ENCODE measurements at regions not wholly inside any gene's neighbourhood (a gene's known extent, or its start where the extent isn't known, plus 50 kb on each side); places are given as distances from the start of the nearest gene placed in this dataset.

DNA sequence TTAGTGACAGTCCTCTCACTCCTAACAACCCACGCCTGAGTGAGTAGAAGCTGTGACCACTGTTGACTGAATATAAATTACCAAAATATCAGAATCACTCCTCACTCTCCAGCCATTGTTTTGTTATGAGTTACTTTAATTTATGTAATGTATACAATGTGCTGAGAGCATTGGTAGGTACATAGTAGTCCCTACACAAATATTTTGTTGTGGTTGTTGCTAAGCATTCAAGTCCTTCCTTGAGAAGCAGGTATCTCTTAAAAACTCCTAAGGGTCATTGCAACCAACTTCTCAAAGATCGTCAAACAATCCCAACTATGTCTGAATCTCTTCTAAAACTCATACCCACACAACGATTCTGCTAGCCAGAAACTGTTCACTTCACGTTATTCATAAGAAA lies 476.8 kb upstream of the TNP1 start:
- no peak for DNase-seq (ENCODE audit: low read depth)

GRCh38 chr2:217335341-217335966 lies 475.6 kb upstream of the TNP1 start:
- DNase-seq (ENCODE audit: low read depth): no peak

- no peak for DNase-seq (ENCODE audit: low read depth)
These were observed 474.7 kb upstream of the TNP1 start for GRCh38 chr2:217334561-217334960.

- no peak for DNase-seq (ENCODE audit: low read depth)
These were observed 473.0 kb upstream of the TNP1 start for GRCh38 chr2:217332866-217333265.

DNA sequence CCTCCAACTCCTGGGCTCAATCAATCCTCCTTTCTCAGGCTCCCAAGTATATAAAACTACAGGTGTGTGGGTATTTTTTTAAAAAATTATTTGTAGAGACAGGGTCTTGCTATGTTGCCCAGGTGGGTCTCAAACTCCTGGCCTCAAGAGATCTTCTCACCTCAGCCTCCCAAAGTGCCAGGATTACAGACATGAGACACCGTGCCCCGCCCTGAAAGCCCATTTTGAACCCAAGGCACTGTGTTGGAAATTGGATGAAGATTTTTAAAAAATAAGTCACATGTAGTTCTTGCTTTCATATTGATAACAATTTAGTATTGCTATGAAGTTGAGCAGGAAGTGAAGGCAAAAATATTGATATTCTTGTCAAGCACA lies 472.5 kb upstream of the TNP1 start:
- no peak for DNase-seq (ENCODE audit: low read depth)

DNA sequence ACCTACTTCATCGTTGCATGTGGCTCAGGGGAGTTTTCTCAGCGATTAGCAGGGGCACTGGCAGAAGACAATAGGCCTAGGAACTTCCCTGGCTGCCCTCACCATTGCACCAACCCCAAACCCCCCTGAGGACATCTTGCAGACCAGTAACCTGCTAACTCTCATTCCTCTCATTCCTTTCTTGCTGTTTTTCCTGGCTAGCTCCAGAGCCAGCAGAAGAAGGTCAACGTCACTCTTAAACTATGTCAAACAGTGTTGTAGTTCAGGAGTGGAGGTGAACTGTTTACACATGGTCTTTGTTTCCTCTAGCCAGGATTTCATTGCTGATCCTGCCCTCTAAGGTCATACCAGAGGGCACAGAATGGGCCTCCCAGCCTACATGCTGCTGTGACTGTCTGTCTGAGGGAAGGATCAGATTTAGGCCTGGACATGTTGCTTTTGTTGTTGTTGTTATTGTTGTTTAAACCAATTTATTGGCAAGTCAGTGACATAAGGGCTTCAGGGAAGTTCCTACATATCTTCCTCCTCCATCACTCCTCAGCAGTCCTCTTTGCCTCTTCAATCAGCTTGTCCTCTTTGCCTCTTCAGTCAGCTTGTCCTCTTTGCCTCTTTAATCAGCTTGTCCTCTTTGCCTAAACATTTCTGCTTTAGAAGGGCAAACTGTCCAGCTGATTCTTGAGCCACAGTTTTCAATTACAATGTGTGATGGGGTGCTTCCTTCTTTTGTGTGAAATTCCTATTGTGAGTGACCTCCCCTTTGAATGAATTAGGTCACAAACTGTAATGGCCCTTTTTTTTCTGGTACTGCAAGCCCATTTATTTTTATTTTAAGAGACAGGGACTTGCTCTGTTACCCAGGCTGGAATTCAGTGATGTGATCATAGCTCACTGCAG lies 471.9 kb upstream of the TNP1 start:
- DNase-seq (ENCODE audit: low read depth): no peak

DNA sequence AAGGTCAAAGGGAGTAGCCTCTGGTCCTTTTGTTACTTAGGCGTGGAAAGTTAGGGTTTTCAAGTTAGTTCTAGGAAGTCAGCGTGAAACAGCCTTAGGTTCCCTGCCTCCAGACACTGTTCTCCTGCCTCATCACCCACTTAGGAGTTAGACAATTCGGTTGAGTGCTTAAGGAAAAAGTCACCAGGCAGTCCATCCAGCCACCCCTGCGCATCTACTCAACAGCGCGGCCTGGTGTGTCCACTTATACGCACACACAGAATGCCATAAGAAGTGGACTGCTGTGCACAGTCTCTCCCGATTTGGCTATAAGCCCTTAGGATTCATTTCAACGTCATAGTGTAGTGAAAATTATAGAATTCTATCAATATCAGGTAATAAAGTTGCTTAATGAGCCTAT lies 470.8 kb upstream of the TNP1 start:
- DNase-seq (ENCODE audit: low read depth): no peak

GRCh38 chr2:217329023-217329431 lies 469.2 kb upstream of the TNP1 start:
- no peak for DNase-seq (ENCODE audit: low read depth)

GRCh38 chr2:217328622-217328978 lies 468.7 kb upstream of the TNP1 start:
- DNase-seq (ENCODE audit: low read depth): no peak

DNA sequence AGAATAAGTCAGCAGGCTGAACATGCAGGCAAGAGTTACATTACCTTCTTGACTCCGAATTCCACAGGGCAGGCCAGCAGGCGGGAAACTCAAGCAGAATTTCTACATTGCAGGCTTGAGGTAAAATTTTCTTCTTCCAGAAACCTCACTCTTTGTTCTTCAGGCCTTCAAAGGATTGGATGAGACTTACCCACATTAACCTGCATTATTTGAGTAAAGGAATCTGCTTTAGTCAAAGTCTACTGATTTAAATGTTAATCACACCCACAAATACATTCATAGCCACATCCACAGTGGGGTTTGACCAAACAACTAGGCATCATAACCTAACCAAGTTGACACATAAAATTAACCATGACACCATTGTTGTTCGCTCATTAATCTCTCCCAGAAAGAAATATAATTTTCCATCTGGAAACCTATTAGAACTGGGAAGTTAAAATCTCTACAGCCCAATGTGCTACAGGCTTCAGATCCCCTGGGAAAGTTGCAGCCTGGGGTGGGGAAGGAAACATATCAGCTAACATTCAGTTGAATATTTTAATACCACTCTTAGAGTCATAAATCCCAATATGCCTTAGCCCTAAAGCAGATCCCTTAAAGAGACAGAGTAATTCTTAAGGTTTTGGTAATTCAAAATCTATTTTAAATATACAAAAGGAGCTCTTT lies 468.2 kb upstream of the TNP1 start:
- DNase-seq (ENCODE audit: low read depth): no peak

DNA sequence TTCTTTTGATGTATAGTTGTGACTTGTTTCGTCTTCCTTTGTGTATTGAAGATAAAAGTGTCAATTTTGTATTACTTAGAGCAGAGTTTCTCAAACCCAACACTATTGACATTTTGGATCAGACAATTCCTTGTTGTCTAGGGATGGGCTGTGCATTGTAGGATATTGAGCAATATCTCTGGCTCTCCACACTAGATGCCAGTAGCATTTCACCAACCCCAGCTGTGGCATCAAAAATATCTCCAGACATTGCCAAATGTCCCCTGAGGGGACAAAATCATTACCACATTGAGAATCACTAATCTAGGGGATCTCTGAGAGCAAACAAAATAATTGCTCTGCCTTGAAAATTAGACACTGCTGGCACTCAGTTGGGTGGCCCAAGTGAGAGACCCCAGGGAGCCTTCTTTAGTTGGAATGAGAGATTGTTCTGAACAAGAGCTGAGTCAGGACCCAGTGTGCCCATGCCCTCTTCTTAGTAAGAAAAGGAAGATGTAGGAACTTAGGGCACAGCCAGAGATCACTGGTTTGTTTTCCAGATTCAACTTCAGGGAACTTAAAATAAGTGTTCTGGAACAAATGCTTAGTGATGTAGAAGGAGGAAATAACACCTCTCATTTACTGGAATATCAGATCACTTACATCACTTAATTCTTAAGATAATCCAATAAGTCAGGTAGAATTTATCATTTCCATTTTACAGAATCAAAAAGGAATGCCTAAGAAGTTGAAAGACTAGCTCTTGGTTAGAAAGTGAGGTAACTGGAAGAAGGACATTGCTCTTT lies 466.6 kb upstream of the TNP1 start:
- no peak for DNase-seq (ENCODE audit: low read depth)

DNA sequence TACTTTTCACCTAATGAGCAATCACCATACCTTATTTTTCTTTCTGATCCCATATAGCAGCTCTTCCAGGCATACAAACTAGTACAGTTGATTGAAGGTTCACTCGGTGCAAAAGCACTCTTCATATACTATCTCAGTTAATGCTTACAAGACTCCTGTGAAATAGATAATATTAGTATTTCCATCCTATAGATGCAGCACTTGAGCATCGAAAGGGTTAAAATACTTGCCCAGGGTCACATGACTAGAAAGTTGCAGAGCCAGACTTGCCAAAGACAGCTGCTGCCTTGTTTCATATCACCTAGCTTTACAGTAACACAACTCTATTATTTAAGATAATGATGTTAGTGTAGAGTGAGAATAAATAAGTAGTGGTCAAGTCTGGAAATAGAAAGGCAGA lies 466.0 kb upstream of the TNP1 start:
- no peak for DNase-seq (ENCODE audit: low read depth)

DNA sequence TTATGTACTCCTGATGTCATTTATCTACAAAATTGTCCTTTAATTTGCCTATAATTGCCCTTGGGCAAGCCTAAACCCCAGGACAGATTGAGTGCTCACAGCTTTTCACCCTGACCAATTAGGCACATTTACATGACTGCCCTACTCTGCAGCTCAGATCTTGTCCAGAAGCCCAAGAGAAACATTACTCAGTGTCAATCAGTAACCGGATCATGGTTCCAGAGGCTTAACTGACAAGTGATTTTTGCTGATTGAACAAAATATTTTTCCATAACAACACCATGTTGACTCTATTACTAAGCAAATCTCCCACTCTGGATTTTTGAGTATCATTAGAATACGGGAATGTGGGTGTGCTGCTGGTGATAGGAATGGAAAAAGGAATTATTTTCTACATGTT lies 465.4 kb upstream of the TNP1 start:
- DNase-seq (ENCODE audit: low read depth): no peak

DNA sequence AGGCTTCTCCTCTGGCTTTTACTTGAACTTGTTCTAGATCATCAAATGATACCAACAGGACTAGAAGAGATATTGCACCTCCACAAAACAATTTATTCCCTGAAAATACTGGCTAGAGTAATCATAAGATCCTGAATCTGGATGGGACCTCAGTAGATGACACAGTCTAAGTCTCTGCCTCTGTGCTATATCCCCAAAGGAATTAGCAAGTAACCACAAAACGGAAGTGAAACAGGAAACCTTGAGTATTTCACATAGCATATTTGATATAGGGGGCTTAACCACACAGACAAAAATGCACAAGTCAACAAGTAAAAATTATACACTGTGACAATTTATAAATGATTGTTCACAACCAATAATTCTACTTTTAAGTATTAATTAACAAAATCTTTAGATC lies 456.9 kb upstream of the TNP1 start:
- DNase-seq (ENCODE audit: low read depth): no peak

DNA sequence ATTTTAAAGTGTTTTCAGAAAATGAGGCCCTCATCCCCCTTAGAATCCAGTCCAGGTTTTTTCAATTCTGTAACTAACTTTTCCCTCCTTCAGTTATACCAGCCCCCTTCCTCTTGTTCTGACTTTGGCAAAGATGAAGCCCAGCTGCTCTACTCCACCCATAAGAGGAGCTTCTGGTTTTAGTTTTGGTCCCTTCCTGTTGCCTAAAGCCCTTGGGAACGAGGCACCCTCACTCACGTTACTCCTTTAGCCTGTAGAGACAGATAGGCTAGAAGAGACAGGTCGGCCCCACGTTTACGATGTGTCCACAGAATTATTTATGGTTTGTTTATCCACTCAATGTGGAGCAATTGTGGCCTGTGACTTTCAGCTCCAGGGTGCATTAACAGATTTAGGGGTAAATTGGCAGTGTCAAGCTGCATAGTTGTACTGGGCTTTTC lies 454.2 kb upstream of the TNP1 start:
- DNase-seq (ENCODE audit: low read depth): no peak

- no peak for DNase-seq (ENCODE audit: low read depth)
These were observed 453.5 kb upstream of the TNP1 start for GRCh38 chr2:217313386-217313785.

DNA sequence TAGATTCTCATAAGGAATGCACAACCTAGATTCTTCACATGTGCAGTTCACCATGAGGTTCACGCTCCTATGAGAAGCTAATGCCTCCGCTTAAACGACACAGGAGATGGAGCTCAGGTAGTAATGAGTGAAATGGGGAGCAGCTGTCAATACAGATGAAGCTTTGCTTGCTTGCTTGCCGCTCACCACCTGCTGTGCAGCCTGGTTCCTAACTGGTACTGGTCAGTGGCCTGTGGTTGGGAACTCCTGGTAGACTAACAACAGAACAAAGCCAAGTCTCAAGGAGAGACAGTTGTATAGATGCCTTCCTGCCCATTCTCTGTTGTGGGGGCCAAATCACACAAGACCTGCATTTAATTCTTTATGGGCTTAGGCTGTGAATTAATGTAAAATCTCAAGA lies 449.2 kb upstream of the TNP1 start:
- no peak for DNase-seq (ENCODE audit: low read depth)

DNA sequence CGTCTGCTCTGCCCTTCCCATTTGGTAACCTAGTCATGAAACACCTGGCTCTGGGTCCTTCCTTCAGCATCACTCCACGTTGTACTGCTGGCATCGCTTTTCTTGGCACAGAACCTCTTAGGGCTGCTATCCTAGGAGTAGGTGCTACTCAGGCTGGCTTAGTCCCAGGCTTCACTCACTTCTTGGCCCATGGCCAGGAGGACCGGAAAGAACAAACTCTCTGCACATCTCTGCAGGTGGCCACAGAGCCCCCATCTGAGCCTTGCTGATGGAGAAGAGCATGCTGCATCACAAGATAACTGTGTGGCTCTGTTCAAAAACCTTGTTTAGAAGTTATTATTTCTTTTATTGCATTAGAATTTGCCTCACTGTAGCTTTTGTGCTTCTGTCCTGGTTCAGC lies 447.2 kb upstream of the TNP1 start:
- no peak for DNase-seq (ENCODE audit: low read depth)

- DNase-seq (ENCODE audit: low read depth): no peak
These were observed 446.0 kb upstream of the TNP1 start for GRCh38 chr2:217305882-217306281.

DNA sequence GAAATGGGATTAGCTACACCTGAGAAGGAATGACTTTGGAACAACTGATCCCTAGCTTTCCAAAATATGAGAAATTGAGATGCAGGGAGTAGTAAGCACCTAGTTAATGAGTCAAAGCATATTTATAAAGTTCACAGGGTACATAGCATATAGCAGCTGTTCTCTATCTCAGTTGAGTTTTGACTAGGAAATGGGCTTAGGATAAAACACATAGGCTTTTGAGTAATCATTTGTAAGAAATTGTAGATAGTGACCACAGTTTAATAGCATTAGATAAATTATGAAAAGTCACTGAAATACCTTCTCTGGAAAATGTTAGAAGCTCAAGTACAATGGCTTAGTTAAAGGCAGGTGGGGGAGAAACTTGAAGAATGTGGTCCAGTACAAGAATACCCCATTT lies 444.7 kb upstream of the TNP1 start:
- no peak for DNase-seq (ENCODE audit: low read depth)

DNA sequence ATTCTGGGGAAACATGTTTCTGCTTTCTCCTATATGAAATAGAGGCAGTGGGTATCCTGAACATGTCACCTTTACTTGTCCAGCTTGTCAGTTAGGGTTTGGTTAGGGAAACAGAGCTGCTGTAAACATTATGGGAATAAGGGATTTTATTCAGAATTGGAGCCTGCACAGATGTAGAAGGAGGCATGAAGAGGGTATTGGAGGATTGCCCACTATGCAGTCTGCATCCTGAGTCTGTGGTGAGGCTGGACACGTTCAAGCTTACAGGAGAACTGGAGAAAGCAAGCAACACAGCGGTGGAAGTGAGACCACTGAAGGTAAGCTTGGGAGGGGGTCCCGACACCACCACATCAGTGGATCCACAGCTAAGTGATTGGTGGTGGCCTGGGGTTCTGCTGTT lies 443.0 kb upstream of the TNP1 start:
- DNase-seq (ENCODE audit: low read depth): no peak

- DNase-seq (ENCODE audit: low read depth): no peak
These were observed 441.5 kb upstream of the TNP1 start for GRCh38 chr2:217301142-217301925.
